Retina (tissue), 1 donor: ENCODE measurements at regions not wholly inside any gene's neighbourhood (a gene's known extent, or its start where the extent isn't known, plus 50 kb on each side); places are given as distances from the start of the nearest gene placed in this dataset.
"Not testable (repeated sequence)": the region's sequence is repeated elsewhere in the genome, so short reads cannot be mapped to it uniquely, and the experiment has no call there.

Source experiments
- DNase-seq: peaks from one replicate; pipeline ENCODE4 v3.0.0-alpha.2; 2016

DNA sequence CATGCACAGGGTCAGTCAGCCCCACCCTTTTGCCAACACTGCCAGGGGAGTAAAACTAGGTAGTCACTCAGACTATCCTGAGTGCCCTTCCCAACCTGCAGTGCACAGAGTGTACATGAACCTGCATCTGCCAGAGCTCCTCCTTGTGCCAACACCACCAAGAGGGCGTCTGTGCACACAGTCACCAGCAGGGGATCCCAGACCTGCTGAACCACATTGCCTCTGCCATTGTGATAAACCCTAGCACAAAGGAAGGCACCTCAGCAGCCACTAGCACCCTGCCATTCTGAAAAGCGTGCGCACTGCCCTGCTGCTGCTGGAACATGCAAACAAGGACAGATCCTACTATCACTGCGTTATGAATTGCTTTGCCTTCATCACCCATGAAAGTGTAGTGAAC, 247.8 kb upstream of the POU3F4 start:
- DNase-seq, result no peak

DNA sequence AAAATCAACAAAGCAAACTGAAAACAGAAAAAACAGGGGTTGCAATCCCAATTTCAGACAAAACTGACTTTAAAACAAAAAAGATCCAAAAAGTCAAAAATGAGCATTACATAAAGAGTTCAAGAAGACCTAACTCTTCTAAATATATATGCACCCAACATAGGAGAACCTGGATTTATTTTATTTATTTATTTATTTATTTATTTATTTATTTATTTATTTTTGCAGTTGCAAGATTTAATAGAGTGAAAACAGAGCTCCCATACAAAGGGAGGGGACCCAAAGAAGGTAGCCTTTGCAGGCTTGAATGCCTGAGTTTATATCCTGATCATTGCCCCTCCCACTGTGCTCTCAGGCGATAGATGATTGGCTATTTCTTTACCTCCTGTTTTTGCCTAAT, 245.9 kb upstream of the POU3F4 start:
- not testable (repeated sequence) for DNase-seq

DNA sequence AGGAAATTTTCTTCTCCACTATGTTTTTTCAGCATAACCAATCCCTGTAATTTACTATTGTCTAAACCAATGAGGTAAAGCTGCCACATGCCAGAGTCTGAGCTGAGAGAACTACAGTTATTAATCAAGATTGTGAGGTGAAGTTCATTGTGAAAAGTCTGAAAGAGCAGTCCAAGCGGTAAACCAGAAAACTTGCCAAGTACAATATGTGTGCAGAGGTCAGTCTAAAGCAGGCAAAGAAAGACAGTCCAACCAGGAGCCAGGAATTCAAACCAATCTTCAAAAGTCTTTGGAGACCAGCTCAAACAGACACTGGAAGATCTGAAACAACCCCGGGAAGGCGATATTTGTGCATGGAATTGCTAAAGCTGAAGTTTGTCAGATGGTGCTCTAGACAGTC, 229.1 kb upstream of the POU3F4 start:
- no peak for DNase-seq

DNA sequence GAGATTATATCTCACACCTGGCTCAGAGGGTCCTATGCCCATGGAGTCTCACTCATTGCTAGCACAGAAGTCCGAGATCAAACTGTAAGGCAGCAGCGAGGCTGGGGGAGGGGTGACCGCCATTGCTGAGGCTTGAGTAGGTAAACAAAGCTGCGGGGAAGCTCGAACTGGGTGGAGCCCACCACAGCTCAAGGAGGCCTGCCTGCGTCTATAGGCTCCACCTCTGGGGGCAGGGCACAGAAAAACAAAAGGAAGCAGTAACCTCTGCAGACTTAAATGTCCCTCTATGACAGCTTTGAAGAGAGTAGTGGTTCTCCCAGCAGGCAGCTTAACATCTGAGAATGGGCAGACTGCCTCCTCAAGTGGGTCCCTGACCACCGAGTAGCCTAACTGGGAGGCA, 221.5 kb upstream of the POU3F4 start:
- DNase-seq, result not testable (repeated sequence)

DNA sequence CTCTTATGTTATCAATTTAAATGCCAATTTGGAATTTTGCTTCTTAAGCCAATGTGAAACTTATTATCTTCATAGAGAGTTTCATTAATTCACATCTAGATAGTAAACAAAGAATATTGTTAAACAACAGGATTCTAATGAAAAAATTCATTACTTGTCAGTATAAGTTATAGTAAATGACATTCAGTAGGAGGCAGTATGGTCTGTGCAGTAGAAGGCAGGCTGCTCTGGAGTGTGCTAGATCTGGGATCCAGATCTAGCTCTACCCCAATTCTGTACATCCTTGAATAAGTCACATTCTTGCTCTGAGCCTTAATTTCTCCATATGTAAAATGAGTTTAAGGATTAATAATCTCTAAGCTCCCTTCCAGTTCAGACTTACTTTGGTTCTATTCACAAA, 202.7 kb upstream of the POU3F4 start:
- DNase-seq, result no peak

DNA sequence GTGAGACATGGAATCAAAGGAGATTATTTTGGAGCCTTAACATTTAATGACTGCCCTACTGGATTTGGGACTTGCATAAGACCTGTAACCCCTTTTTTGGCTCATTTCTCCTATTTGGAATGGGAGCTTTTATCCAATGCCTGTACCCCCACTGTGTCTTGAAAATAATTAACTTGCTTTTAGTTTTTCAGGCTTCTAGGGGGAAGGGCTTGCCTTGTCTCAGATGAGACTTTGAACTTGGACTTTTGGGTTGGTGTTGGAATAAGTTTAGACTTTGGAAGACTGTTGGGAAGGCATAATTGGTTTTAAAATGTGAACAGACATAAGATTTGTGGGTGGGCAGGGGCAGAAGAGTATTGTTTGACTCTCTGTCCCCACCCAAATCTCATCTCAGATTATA, 189.1 kb upstream of the POU3F4 start:
- DNase-seq, result no peak

DNA sequence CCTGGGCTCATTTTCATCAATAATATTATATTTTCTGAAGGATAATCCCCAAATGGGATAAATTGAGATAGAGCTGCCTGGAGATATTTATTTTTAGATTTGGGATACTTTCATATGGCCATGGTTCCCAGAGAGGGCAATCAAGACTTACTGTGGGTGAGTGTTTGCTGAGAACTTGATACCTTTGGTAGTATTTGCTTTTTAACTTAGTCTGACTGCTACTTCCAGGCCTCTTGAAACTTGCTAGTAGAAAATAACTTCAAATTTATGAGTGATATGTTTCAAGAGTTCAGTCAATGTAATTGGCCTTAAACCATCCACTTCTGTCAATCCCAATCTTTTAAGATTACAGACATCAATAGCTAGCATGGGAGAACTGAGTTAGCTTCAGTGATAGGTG, 181.6 kb upstream of the POU3F4 start:
- DNase-seq, result no peak

DNA sequence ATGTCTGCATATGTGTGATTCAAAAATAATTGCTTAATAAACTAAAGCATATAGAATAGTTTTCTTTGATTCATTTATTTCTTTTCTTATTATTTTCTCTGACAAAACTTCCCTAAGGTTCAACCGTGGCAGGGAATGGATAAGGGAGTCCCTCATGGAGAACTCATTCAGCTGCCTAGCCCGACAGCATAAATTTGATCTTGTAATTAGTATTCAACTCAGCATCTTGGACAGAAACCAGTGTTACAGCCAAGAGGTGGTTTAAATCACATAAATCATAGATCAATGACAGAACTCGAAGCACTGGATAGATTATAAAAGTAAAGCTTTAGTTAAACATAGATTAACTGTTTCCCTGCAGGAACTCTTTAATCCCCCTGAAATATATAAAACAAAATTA, 174.3 kb upstream of the POU3F4 start:
- no peak for DNase-seq

DNA sequence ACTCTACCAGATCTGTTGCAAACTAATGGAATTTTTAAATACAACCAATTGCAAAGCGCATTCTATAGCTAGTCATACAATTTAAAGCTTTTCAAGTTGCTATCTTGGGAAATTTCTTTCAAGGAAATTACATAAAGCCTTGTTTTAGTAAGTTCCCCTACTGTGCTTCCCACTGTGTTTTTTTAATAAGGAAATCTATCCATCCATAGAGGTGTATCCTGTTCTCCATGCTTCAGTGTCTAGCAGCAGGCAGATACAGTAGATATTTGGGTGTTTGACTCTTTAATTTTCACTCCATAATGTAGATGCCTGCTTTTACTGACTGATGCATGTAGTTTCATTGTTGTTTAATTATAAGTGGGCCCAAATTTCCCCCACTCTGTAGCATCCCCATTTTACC, 171.6 kb upstream of the POU3F4 start:
- no peak for DNase-seq

DNA sequence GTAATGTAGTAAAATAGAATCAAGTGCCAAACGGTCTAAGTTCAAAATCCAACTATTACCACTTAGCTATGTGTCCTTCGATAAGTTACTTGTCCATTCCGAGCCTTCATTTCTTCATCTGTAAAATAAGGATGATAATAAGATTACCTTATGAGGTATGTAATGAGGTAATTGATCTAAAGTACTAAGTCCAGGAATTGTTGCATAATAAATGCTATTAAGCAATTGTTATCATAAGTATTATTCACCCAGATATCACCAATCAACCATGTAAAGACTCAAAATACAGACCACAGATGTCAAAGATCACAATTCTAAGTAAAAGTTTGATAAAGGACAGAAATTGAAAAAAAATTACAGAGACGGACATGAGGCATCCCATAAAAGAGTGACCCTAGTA, 168.4 kb upstream of the POU3F4 start:
- no peak for DNase-seq

DNA sequence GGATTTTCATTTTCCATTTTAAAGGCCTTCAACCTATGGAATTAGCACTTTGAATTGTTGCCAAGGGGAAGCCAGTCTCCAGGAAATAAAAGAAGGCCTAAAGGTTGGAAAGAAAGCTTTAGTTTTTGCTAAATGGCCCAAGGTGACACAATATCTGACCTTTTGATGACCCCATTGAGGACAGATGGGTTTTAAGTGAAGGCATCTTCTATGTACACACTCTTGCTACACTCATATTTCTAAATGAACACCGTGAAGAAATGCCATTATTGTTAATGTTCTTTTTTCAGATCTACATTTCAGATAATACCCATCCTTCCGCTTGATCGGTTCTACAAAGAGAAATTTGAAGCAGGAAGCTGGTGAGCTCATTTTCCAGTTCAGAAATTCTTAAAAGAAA, 162.8 kb upstream of the POU3F4 start:
- peak; percentile 1 for DNase-seq
